ENCODE measurements at regions not wholly inside any gene's neighbourhood (a gene's known extent, or its start where the extent isn't known, plus 50 kb on each side); places are given as distances from the start of the nearest gene placed in this dataset.

GRCh38 chr3:86658876-86659275 is 332.1 kb downstream of the VGLL3 start:
- TF ChIP-seq EZH2 (IDR thresholded peaks at IDR 0.05; ENCODE audit: insufficient read depth, poor library complexity, severe bottlenecking) (no peak), EZH2phosphoT487 (IDR thresholded peaks at IDR 0.05; ENCODE audit: insufficient read depth, low read depth) (no peak)

All from GM23248 (cell line).